HEK293 (cell line): ENCODE measurements at regions not wholly inside any gene's neighbourhood (a gene's known extent, or its start where the extent isn't known, plus 50 kb on each side); places are given as distances from the start of the nearest gene placed in this dataset.

Source experiments
- CTCF ChIP-seq: fragments of 450-650 bp; formaldehyde crosslinking; IDR thresholded peaks from 2 replicates; pipeline ENCODE4 v1.5.1; 2016; ENCODE audit warnings: missing biosample characterization, missing genetic modification characterization
- SP2 ChIP-seq: fragments of 450-650 bp; formaldehyde crosslinking; IDR thresholded peaks from 2 replicates; pipeline ENCODE4 v1.5.1; 2016; ENCODE audit warnings: missing biosample characterization, missing genetic modification characterization
- TCF7L2 ChIP-seq: IDR thresholded peaks from 2 replicates; pipeline ENCODE4 v1.6.1; 2011; ENCODE audit warnings: low read depth, mild to moderate bottlenecking, inconsistent platforms, low read length, moderate library complexity, borderline replicate concordance
- ZNF211 ChIP-seq: fragments of 450-650 bp; formaldehyde crosslinking; IDR thresholded peaks from 2 replicates; pipeline ENCODE4 v1.5.1; 2016; ENCODE audit warnings: low read depth, missing biosample characterization, missing genetic modification characterization
- ZNF23 ChIP-seq: fragments of 450-650 bp; formaldehyde crosslinking; IDR thresholded peaks from 2 replicates; pipeline ENCODE4 v1.5.1; 2016; ENCODE audit warnings: missing biosample characterization, missing genetic modification characterization, borderline replicate concordance
- ZNF571 ChIP-seq: fragments of 450-650 bp; formaldehyde crosslinking; IDR thresholded peaks from 2 replicates; pipeline ENCODE4 v1.5.0; 2017; ENCODE audit warnings: missing biosample characterization, missing genetic modification characterization
- ZNF830 ChIP-seq: fragments of 450-650 bp; IDR thresholded peaks from 2 replicates; pipeline ENCODE4 v1.5.0; 2018; ENCODE audit warnings: missing biosample characterization, missing genetic modification characterization, low read depth, mild to moderate bottlenecking, moderate library complexity
- ZSCAN18 ChIP-seq: fragments of 450-650 bp; formaldehyde crosslinking; IDR thresholded peaks from 2 replicates; pipeline ENCODE4 v1.5.1; 2016; ENCODE audit warnings: missing biosample characterization, missing genetic modification characterization
- TF ChIP-seq, protein P1 (sequence below): fragments of 450-650 bp; formaldehyde crosslinking; IDR thresholded peaks from 2 replicates; pipeline ENCODE4 v1.5.1; 2016; ENCODE audit warnings: missing biosample characterization, missing genetic modification characterization
- TF ChIP-seq, protein P2 (sequence below): fragments of 450-650 bp; formaldehyde crosslinking; IDR thresholded peaks from 2 replicates; pipeline ENCODE4 v1.5.1; 2016; ENCODE audit warnings: missing biosample characterization, missing genetic modification characterization

GRCh38 chr2:48085888-48086287, 179.6 kb upstream of the FBXO11 start:
- TF ChIP-seq SP2 (tag by site-specific recombination) = no peak
- TF ChIP-seq CTCF (tag by site-specific recombination) = no peak
- TF ChIP-seq ZNF211 (tag by site-specific recombination) = no peak
- TF ChIP-seq TCF7L2 = no peak
- TF ChIP-seq, protein P1, sequence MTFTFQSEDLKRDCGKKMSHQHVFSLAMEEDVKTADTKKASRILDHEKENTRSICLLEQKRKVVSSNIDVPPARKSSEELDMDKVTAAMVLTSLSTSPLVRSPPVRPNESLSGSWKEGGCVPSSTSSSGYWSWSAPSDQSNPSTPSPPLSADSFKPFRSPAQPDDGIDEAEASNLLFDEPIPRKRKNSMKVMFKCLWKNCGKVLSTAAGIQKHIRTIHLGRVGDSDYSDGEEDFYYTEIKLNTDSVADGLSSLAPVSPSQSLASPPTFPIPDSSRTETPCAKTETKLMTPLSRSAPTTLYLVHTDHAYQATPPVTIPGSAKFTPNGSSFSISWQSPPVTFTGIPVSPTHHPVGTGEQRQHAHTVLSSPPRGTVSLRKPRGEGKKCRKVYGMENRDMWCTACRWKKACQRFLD (tag by site-specific recombination) = no peak
- TF ChIP-seq, protein P2, sequence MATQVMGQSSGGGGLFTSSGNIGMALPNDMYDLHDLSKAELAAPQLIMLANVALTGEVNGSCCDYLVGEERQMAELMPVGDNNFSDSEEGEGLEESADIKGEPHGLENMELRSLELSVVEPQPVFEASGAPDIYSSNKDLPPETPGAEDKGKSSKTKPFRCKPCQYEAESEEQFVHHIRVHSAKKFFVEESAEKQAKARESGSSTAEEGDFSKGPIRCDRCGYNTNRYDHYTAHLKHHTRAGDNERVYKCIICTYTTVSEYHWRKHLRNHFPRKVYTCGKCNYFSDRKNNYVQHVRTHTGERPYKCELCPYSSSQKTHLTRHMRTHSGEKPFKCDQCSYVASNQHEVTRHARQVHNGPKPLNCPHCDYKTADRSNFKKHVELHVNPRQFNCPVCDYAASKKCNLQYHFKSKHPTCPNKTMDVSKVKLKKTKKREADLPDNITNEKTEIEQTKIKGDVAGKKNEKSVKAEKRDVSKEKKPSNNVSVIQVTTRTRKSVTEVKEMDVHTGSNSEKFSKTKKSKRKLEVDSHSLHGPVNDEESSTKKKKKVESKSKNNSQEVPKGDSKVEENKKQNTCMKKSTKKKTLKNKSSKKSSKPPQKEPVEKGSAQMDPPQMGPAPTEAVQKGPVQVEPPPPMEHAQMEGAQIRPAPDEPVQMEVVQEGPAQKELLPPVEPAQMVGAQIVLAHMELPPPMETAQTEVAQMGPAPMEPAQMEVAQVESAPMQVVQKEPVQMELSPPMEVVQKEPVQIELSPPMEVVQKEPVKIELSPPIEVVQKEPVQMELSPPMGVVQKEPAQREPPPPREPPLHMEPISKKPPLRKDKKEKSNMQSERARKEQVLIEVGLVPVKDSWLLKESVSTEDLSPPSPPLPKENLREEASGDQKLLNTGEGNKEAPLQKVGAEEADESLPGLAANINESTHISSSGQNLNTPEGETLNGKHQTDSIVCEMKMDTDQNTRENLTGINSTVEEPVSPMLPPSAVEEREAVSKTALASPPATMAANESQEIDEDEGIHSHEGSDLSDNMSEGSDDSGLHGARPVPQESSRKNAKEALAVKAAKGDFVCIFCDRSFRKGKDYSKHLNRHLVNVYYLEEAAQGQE (tag by site-specific recombination) = no peak
- no peak for TF ChIP-seq ZNF830 (tag by site-specific recombination)
- TF ChIP-seq ZSCAN18 (tag by site-specific recombination) = no peak
- TF ChIP-seq ZNF23 (tag by site-specific recombination) = no peak
- no peak for TF ChIP-seq ZNF571
